K562 (cell line): ENCODE measurements at regions not wholly inside any gene's neighbourhood (a gene's known extent, or its start where the extent isn't known, plus 50 kb on each side); places are given as distances from the start of the nearest gene placed in this dataset.
A peak's percentile ranks its signal among the peaks of the same experiment; 100 is the strongest.

Experiments
- CAMTA2 ChIP-seq: fragments of 250-450 bp; sonication (Bioruptor Pico); conservative IDR thresholded peaks from 2 replicates; pipeline ENCODE4 v1.5.1; 2022
- CBX8 ChIP-seq: fragments of 200-600 bp; sonication (generic); IDR thresholded peaks from 2 replicates; pipeline ENCODE4 v1.6.1; 2012; ENCODE audit warnings: borderline replicate concordance, mixed run types, low read depth, mild to moderate bottlenecking, moderate library complexity, mixed read lengths, low read length, control low read depth, inconsistent platforms; ENCODE audit not compliant: poor library complexity, severe bottlenecking; ENCODE audit errors: extremely low read depth
- CCNT2 ChIP-seq: IDR thresholded peaks from 2 replicates; pipeline ENCODE4 v1.6.1; 2011; ENCODE audit warnings: borderline replicate concordance, low read depth, mild to moderate bottlenecking, moderate library complexity, mixed read lengths, low read length; ENCODE audit not compliant: insufficient read length; ENCODE audit errors: extremely low read depth
- DIDO1 ChIP-seq: fragments of 450-650 bp; IDR thresholded peaks from 2 replicates; pipeline ENCODE4 v1.6.1; 2016; ENCODE audit warnings: low read depth, missing biosample characterization, missing genetic modification characterization
- HNRNPK ChIP-seq: fragments of 200-400 bp; formaldehyde crosslinking; IDR thresholded peaks from one replicate; pipeline ENCODE4 v1.6.1; 2018; ENCODE audit warnings: mild to moderate bottlenecking, low read depth, low read length; ENCODE audit not compliant: poor library complexity, severe bottlenecking
- KLF6 ChIP-seq: fragments of 250-450 bp; sonication (Bioruptor Pico); IDR thresholded peaks from 2 replicates; pipeline ENCODE4 v1.4.0; 2020; ENCODE audit warnings: mild to moderate bottlenecking, moderate library complexity, borderline replicate concordance
- MAFK ChIP-seq: IDR thresholded peaks from 2 replicates; pipeline ENCODE4 v1.6.1; 2011; ENCODE audit warnings: low read length, improper control_type of control experiment
- NR2C2 ChIP-seq, 2 experiments: fragments of 200-800 bp in 1 of 2; sonication (Bioruptor generic) in 1 of 2; sonication (generic) in 1 of 2; formaldehyde crosslinking in 1 of 2; IDR thresholded peaks; 2 replicates each; pipeline versions ENCODE4 v1.6.1 to v1.8.0; 2016 to 2022; ENCODE audit warnings: mild to moderate bottlenecking in 1 of 2, missing compliant biosample characterization in 1 of 2, missing genetic modification characterization in 1 of 2, missing genetic modification reagents in 1 of 2
- PHF20 ChIP-seq: fragments of 450-650 bp; IDR thresholded peaks from 2 replicates; pipeline ENCODE4 v1.6.1; 2018; ENCODE audit not compliant: partially characterized antibody
- SMAD2 ChIP-seq: fragments of 150-350 bp; IDR thresholded peaks from 2 replicates; pipeline ENCODE4 v1.6.1; 2014; ENCODE audit warnings: low read depth, mild to moderate bottlenecking, low read length
- ZNF431 ChIP-seq: sonication (generic); formaldehyde crosslinking; IDR thresholded peaks from 2 replicates; pipeline ENCODE4 v1.8.0; 2022; ENCODE audit warnings: mild to moderate bottlenecking, missing genetic modification reagents
- TF ChIP-seq, protein P1 (sequence below): sonication (generic); formaldehyde crosslinking; IDR thresholded peaks from 2 replicates; pipeline ENCODE4 v1.8.1; 2023; ENCODE audit warnings: mild to moderate bottlenecking, missing genetic modification reagents
- TF ChIP-seq, protein P2 (sequence below): fragments of 250-450 bp; sonication (Bioruptor Pico); IDR thresholded peaks from 2 replicates; pipeline ENCODE4 v1.5.0; 2020; ENCODE audit warnings: mild to moderate bottlenecking, borderline replicate concordance
- TF ChIP-seq, protein P3 (sequence below): fragments of 450-650 bp; IDR thresholded peaks from 2 replicates; pipeline ENCODE4 v1.6.1; 2016; ENCODE audit warnings: missing biosample characterization, missing genetic modification characterization
- TF ChIP-seq, protein P4 (sequence below): fragments of 250-450 bp; sonication (Bioruptor Pico); IDR thresholded peaks from 2 replicates; pipeline ENCODE4 v1.5.0; 2021; ENCODE audit warnings: mild to moderate bottlenecking, moderate library complexity

DNA sequence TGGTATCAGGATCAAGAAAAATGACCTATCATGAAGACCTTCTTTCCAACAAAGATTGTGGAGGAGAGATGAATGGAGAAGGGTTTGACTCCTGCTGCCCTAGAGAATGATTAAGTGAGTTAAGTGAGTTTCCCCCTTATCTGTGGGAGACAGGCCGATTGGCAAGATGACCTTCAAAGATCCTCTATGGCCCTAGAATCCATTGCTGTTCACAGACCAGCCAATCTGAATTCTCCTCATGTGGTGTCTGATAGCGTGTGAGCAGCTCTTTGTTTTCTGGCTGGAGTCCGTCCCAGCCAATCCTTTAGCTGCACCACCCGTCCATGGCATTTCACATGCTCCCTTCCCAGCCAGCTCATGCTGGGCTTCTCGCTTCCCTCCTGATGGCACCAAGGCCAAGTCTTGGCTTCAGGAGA, 79.4 kb downstream of the MARCHF4 start (continued):
- TF ChIP-seq, protein P1, sequence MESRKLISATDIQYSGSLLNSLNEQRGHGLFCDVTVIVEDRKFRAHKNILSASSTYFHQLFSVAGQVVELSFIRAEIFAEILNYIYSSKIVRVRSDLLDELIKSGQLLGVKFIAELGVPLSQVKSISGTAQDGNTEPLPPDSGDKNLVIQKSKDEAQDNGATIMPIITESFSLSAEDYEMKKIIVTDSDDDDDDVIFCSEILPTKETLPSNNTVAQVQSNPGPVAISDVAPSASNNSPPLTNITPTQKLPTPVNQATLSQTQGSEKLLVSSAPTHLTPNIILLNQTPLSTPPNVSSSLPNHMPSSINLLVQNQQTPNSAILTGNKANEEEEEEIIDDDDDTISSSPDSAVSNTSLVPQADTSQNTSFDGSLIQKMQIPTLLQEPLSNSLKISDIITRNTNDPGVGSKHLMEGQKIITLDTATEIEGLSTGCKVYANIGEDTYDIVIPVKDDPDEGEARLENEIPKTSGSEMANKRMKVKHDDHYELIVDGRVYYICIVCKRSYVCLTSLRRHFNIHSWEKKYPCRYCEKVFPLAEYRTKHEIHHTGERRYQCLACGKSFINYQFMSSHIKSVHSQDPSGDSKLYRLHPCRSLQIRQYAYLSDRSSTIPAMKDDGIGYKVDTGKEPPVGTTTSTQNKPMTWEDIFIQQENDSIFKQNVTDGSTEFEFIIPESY (CRISPR knock-in tag): no peak
- TF ChIP-seq, protein P2, sequence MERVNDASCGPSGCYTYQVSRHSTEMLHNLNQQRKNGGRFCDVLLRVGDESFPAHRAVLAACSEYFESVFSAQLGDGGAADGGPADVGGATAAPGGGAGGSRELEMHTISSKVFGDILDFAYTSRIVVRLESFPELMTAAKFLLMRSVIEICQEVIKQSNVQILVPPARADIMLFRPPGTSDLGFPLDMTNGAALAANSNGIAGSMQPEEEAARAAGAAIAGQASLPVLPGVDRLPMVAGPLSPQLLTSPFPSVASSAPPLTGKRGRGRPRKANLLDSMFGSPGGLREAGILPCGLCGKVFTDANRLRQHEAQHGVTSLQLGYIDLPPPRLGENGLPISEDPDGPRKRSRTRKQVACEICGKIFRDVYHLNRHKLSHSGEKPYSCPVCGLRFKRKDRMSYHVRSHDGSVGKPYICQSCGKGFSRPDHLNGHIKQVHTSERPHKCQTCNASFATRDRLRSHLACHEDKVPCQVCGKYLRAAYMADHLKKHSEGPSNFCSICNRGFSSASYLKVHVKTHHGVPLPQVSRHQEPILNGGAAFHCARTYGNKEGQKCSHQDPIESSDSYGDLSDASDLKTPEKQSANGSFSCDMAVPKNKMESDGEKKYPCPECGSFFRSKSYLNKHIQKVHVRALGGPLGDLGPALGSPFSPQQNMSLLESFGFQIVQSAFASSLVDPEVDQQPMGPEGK (CRISPR knock-in tag): no peak
- TF ChIP-seq HNRNPK (no peak), DIDO1 (tag) (no peak), CCNT2 (peak; percentile 66), MAFK (no peak), ZNF431 (CRISPR knock-in tag) (no peak), PHF20 (no peak), CBX8 (no peak), CAMTA2 (no peak), NR2C2 (CRISPR knock-in tag; IDR thresholded peaks at IDR 0.05) (no peak), NR2C2 (tag; IDR thresholded peaks at IDR 0.05) (no peak), KLF6 (CRISPR knock-in tag) (no peak), SMAD2 (no peak)
- TF ChIP-seq, protein P3, sequence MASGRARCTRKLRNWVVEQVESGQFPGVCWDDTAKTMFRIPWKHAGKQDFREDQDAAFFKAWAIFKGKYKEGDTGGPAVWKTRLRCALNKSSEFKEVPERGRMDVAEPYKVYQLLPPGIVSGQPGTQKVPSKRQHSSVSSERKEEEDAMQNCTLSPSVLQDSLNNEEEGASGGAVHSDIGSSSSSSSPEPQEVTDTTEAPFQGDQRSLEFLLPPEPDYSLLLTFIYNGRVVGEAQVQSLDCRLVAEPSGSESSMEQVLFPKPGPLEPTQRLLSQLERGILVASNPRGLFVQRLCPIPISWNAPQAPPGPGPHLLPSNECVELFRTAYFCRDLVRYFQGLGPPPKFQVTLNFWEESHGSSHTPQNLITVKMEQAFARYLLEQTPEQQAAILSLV: no peak
- TF ChIP-seq, protein P4, sequence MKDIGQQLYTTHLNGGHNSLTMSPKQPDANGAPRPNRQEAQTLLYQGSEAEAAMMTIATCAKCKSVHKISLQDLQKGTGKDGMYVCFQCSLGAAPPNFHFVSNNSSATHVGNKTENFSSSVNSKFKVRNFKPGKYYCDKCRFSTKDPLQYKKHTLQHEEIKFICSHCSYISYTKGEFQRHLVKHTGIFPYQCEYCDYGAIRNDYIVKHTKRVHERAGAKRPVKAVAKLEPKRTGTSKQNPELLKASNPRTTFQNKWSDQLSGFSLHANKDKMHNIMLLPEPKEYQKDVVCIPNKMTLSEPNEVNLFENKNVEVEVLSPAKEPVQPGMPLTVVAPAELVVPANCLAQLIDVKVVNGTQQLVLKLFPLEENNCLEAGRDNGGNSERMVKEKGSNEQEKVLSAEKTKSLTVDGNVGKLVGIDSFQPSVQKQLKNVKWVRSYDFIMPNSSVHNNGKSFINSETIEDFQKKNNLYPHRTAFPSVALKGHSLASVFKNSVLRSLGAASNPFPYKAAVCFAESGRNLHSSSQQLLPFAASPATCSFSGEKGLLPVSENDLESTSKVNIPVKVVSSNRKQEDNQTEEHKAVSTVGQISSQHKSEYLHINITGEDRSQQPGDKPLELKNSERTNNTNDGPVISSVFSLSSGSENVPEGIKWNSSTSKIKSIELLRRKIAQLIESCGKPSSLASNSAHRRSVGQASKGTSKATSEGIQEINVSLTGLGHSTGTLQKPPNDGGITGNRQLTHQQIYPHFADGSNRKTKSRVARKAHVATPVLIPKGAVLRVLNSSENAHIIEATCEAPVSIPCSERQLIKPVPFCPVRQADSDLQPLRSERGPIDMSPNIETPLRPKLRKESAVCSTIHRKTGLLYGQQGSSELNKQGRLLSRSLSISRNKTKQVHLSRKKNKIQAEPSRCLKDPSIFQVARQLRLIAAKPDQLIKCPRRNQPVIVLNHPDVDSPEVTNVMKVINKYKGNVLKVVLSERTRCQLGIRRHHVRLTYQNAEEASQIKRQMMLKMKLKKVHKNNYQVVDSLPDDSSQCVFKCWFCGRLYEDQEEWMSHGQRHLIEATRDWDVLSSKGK (CRISPR knock-in tag): no peak
